Erythroblast (primary cell): ENCODE measurements at regions not wholly inside any gene's neighbourhood (a gene's known extent, or its start where the extent isn't known, plus 50 kb on each side); places are given as distances from the start of the nearest gene placed in this dataset.
"Not testable (repeated sequence)": the region's sequence is repeated elsewhere in the genome, so short reads cannot be mapped to it uniquely, and the experiment has no call there.

ENCODE experiments used
- GATA1 ChIP-seq: IDR thresholded peaks from 2 replicates; pipeline ENCODE4 v1.6.1; 2011; ENCODE audit warnings: low read depth, mild to moderate bottlenecking, control low read depth, low read length, moderate library complexity
- POLR2A ChIP-seq: IDR thresholded peaks from 2 replicates; pipeline ENCODE4 v1.6.1; 2011; ENCODE audit warnings: mild to moderate bottlenecking, low read length

GRCh38 chr16:21539107-21539618 is 60.2 kb upstream of the METTL9 start:
- not testable (repeated sequence) for TF ChIP-seq POLR2A, GATA1
